ENCODE measurements at regions not wholly inside any gene's neighbourhood (a gene's known extent, or its start where the extent isn't known, plus 50 kb on each side); places are given as distances from the start of the nearest gene placed in this dataset.
A peak's percentile ranks its signal among the peaks of the same experiment; 100 is the strongest.

- peak overlapping the region; percentile 35 to 82 (median 62) for H3K27ac ChIP-seq
- no peaks in the 10 kb centered on the region for H3K36me3 ChIP-seq
- intact Hi-C loops (cut with DNase I; ENCODE audit: low total_unique reads): no loop called here
- peaks cover 4 to 42% (median 26%) of the 10 kb centered on the region in 4 donors for H3K4me1 ChIP-seq
- DNase-seq: no peak
- TF ChIP-seq POLR2A (IDR thresholded peaks at IDR 0.05) (no peak), POLR2AphosphoS5 (IDR thresholded peaks at IDR 0.05) (no peak), CTCF (IDR thresholded peaks at IDR 0.05) (no peak), EP300 (IDR thresholded peaks at IDR 0.05; ENCODE audit: low read depth) (no peak)
- H3K27me3 ChIP-seq: no peaks in the 10 kb centered on the region
- H3K9me3 ChIP-seq: no peaks in the 10 kb centered on the region
- 79 to 83% methylated on average over 7 to 9 of the region's 9 CpGs for WGBS, 2 donors (ENCODE audit: low coverage in 1 of 2)
- no peak overlapping the region for H3K4me3 ChIP-seq
- in situ Hi-C loops (cut with MboI; ENCODE audit: low pct_ligation_motif_present in 1 of 4, low pct_unique_long_range_greater_than_20kb in 1 of 4, low sequenced_read_pairs in 3 of 4): no loop called here
Observed at GRCh38 chr21:14677639-14678179, 131.6 kb upstream of the SAMSN1 start.

GRCh38 chr21:14677013-14677412 is 130.9 kb upstream of the SAMSN1 start:
- in situ Hi-C loops (cut with MboI; ENCODE audit: low pct_ligation_motif_present in 1 of 4, low pct_unique_long_range_greater_than_20kb in 1 of 4, low sequenced_read_pairs in 3 of 4) (no loop called here), intact Hi-C loops (cut with DNase I; ENCODE audit: low total_unique reads) (no loop called here)
- no peak for DNase-seq
- H3K4me3 ChIP-seq: no peak overlapping the region
- no peaks in the 10 kb centered on the region for H3K36me3 ChIP-seq
- TF ChIP-seq POLR2AphosphoS5 (IDR thresholded peaks at IDR 0.05) (no peak), CTCF (IDR thresholded peaks at IDR 0.05) (no peak), POLR2A (IDR thresholded peaks at IDR 0.05) (no peak), EP300 (IDR thresholded peaks at IDR 0.05; ENCODE audit: low read depth) (no peak)
- no peaks in the 10 kb centered on the region for H3K9me3 ChIP-seq
- H3K4me1 ChIP-seq: peaks cover 4 to 42% (median 26%) of the 10 kb centered on the region in 4 donors
- peak overlapping the region; percentile 7 to 66 (median 53) for H3K27ac ChIP-seq
- no peaks in the 10 kb centered on the region for H3K27me3 ChIP-seq

GRCh38 chr21:14675774-14676530 is 129.8 kb upstream of the SAMSN1 start:
- no peak for DNase-seq
- no peak for TF ChIP-seq POLR2AphosphoS5 (IDR thresholded peaks at IDR 0.05)
- TF ChIP-seq EP300 (IDR thresholded peaks at IDR 0.05; ENCODE audit: low read depth): no peak
- TF ChIP-seq CTCF (IDR thresholded peaks at IDR 0.05): no peak
- no peak for TF ChIP-seq POLR2A (IDR thresholded peaks at IDR 0.05)
- 50 to 53% methylated on average over 7 of the region's 7 CpGs for WGBS, 2 donors (ENCODE audit: low coverage in 1 of 2)
- no peaks in the 10 kb centered on the region for H3K36me3 ChIP-seq
- intact Hi-C loops (cut with DNase I; ENCODE audit: low total_unique reads): no loop called here
- in situ Hi-C loops (cut with MboI; ENCODE audit: low pct_ligation_motif_present in 1 of 4, low pct_unique_long_range_greater_than_20kb in 1 of 4, low sequenced_read_pairs in 3 of 4): no loop called here
- peaks cover 4 to 42% (median 26%) of the 10 kb centered on the region in 4 donors for H3K4me1 ChIP-seq
- H3K27ac ChIP-seq: peak overlapping the region; percentile 7 to 66 (median 53)
- no peak overlapping the region for H3K4me3 ChIP-seq
- H3K9me3 ChIP-seq: no peaks in the 10 kb centered on the region
- no peaks in the 10 kb centered on the region for H3K27me3 ChIP-seq

GRCh38 chr21:14673649-14674048 is 127.5 kb upstream of the SAMSN1 start:
- H3K4me3 ChIP-seq: no peak overlapping the region
- peaks cover 4 to 31% (median 19%) of the 10 kb centered on the region in 4 donors for H3K4me1 ChIP-seq
- H3K27me3 ChIP-seq: no peaks in the 10 kb centered on the region
- no peak for TF ChIP-seq EP300 (IDR thresholded peaks at IDR 0.05; ENCODE audit: low read depth)
- TF ChIP-seq POLR2AphosphoS5 (IDR thresholded peaks at IDR 0.05): no peak
- TF ChIP-seq POLR2A (IDR thresholded peaks at IDR 0.05): no peak
- TF ChIP-seq CTCF (IDR thresholded peaks at IDR 0.05): no peak
- no peaks in the 10 kb centered on the region for H3K9me3 ChIP-seq
- H3K27ac ChIP-seq: no peak overlapping the region
- intact Hi-C loops (cut with DNase I; ENCODE audit: low total_unique reads): no loop called here
- DNase-seq: no peak
- 0 to 69% methylated on average over 1 to 3 of the region's 3 CpGs for WGBS, 2 donors (ENCODE audit: low coverage in 1 of 2)
- in situ Hi-C loops (cut with MboI; ENCODE audit: low pct_ligation_motif_present in 1 of 4, low pct_unique_long_range_greater_than_20kb in 1 of 4, low sequenced_read_pairs in 3 of 4): no loop called here
- H3K36me3 ChIP-seq: no peaks in the 10 kb centered on the region
